HL-60 (cell line): ENCODE measurements at regions not wholly inside any gene's neighbourhood (a gene's known extent, or its start where the extent isn't known, plus 50 kb on each side); places are given as distances from the start of the nearest gene placed in this dataset.

ENCODE experiments used
- DNase-seq, 2 experiments: peaks; one replicate each; pipeline ENCODE4 v3.0.0-alpha.2; 2010 to 2020; ENCODE audit warnings: low read depth in 1 of 2, low spot score in 1 of 2
- H3K27ac ChIP-seq: fragments of 250-450 bp; sonication (Bioruptor Pico); replicated peaks from 2 replicates; pipeline ENCODE4 v1.5.1; 2020; ENCODE audit warnings: mild to moderate bottlenecking, moderate library complexity
- H3K27me3 ChIP-seq: fragments of 250-450 bp; sonication (Bioruptor Pico); 2 replicates; pipeline ENCODE4 v1.5.1; 2021; ENCODE audit warnings: mild to moderate bottlenecking, moderate library complexity; ENCODE audit not compliant: insufficient read depth, poor library complexity, severe bottlenecking
- H3K4me3 ChIP-seq: replicated peaks from 2 replicates; pipeline ENCODE4 v1.5.1; 2011; ENCODE audit warnings: mild to moderate bottlenecking, control low read depth, low read length; ENCODE audit not compliant: insufficient read depth
- CTCF ChIP-seq: IDR thresholded peaks from one replicate; pipeline ENCODE4 v1.5.1; 2011; ENCODE audit warnings: low read length, control low read depth, inconsistent platforms; ENCODE audit not compliant: insufficient read depth
- GABPA ChIP-seq: IDR thresholded peaks from 2 replicates; pipeline ENCODE4 v1.6.1; 2012; ENCODE audit warnings: low read depth
- POLR2AphosphoS5 ChIP-seq: IDR thresholded peaks from 2 replicates; pipeline ENCODE4 v1.6.1; 2012; ENCODE audit warnings: low read depth
- SPI1 ChIP-seq: IDR thresholded peaks from 2 replicates; pipeline ENCODE4 v1.6.1; 2012; ENCODE audit warnings: low read depth, mild to moderate bottlenecking, borderline replicate concordance
- TF ChIP-seq, protein P1 (sequence below): IDR thresholded peaks from 2 replicates; pipeline ENCODE4 v1.6.1; 2012; ENCODE audit warnings: low read depth; ENCODE audit not compliant: insufficient replicate concordance

DNA sequence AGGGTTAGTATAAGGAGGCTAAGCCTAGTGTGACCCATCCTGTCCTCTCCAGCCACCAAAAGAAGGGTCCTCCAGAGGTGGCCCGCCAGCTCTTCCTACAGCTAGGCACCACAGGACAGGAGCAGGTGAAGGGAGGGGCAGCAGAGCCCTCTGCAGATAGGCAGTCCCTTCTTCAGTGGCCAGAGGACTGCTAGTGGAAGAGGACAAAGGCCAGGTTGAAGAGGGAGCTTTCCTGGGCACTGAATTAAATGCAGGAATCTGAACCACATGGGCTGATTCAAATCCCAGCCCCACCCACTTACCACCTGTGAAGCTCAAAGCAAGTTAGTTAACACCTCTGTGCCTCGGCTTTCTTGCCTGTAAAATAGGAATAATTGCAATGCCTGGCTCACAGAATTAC, 409.5 kb downstream of the NXPE2 start:
- TF ChIP-seq, protein P1, sequence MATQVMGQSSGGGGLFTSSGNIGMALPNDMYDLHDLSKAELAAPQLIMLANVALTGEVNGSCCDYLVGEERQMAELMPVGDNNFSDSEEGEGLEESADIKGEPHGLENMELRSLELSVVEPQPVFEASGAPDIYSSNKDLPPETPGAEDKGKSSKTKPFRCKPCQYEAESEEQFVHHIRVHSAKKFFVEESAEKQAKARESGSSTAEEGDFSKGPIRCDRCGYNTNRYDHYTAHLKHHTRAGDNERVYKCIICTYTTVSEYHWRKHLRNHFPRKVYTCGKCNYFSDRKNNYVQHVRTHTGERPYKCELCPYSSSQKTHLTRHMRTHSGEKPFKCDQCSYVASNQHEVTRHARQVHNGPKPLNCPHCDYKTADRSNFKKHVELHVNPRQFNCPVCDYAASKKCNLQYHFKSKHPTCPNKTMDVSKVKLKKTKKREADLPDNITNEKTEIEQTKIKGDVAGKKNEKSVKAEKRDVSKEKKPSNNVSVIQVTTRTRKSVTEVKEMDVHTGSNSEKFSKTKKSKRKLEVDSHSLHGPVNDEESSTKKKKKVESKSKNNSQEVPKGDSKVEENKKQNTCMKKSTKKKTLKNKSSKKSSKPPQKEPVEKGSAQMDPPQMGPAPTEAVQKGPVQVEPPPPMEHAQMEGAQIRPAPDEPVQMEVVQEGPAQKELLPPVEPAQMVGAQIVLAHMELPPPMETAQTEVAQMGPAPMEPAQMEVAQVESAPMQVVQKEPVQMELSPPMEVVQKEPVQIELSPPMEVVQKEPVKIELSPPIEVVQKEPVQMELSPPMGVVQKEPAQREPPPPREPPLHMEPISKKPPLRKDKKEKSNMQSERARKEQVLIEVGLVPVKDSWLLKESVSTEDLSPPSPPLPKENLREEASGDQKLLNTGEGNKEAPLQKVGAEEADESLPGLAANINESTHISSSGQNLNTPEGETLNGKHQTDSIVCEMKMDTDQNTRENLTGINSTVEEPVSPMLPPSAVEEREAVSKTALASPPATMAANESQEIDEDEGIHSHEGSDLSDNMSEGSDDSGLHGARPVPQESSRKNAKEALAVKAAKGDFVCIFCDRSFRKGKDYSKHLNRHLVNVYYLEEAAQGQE, result no peak
- TF ChIP-seq SPI1 (no peak), GABPA (no peak), POLR2AphosphoS5 (no peak), CTCF (no peak)
- DNase-seq, result no peak
- Histone ChIP-seq H3K4me3 (no peak overlapping the region), H3K27me3 (no peaks in the 10 kb centered on the region), H3K27ac (no peak overlapping the region)

DNA sequence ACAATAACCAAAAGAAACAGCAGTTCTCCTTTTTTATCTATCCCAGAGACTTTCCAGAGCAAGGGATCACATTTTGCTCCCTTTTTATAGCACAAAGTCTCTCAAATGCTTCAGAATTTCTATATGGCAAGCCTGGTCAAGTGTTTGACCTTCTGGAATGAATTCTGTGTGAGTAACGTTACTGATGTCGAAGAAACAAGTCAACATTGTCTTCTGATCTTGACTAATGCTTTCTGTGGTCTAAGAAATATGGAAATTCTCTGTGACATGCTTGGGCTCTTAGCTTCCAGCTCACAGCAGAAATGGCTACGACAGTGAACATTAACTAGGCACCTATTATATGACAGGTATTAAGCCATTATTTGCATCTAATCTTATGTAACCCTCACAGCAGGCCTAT, 411.7 kb downstream of the CADM1 start:
- Histone ChIP-seq H3K27me3 (no peaks in the 10 kb centered on the region), H3K4me3 (no peak overlapping the region), H3K27ac (no peak overlapping the region)
- DNase-seq, result no peak
- TF ChIP-seq, protein P1, result no peak

DNA sequence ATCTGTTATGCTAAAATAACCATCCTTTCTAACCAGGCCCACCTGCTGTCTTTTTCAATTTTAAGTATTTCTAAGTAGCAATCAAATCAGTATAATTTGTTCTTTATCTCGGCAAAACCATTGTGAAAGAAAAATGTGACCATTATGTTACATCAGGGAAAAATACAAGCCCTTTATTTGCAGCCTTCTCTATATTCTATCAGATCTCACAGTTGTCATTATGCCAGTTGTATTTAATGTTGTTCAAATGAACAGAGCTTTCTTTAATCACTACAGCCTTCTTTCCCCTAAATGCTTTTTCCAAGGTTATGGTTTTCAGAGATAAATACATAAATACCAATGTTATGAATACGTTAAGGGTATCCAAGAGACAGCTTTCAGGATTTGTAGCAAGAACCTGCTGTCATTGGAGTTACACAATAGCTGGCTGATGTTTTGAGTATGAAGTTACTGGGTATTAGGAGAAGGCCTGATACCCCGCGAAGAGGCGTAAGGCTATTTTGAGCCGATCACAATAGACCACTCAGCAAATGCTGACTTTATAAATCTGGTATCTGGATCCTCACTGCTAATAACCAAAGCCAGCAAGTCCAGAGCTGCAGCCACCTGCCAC, 406.3 kb downstream of the CADM1 start:
- Histone ChIP-seq H3K27ac (no peak overlapping the region), H3K27me3 (no peaks in the 10 kb centered on the region), H3K4me3 (no peak overlapping the region)
- TF ChIP-seq POLR2AphosphoS5 (no peak), SPI1 (no peak), GABPA (no peak), CTCF (no peak)
- TF ChIP-seq, protein P1, result no peak
- no peak for DNase-seq

DNA sequence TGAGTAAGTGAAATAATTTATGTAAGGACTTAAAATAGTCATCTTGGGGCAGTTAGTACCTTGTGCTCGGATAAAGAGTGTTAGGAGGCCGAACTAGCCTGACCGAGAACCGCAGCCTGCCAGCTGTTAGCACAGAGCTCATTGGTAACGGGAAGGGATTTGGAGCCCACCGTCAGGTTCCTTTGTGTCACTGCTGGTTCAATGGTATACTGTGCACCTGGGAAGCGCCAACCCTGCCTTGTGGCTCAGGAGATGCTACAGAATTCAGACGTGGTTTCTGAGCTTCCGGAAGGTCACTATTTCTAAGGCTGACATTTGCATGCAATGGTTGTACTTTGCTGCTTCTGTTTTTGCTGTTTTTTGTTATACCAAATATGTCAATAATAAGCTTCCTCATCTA, 403.5 kb downstream of the CADM1 start:
- Histone ChIP-seq H3K27ac (no peak overlapping the region), H3K4me3 (no peak overlapping the region), H3K27me3 (no peaks in the 10 kb centered on the region)
- no peak for DNase-seq
- TF ChIP-seq, protein P1, result no peak
- TF ChIP-seq GABPA, result no peak
- no peak for TF ChIP-seq SPI1
- TF ChIP-seq CTCF, result no peak
- TF ChIP-seq POLR2AphosphoS5, result no peak
